Peyer's patch (tissue), 4 donors: ENCODE measurements at regions not wholly inside any gene's neighbourhood (a gene's known extent, or its start where the extent isn't known, plus 50 kb on each side); places are given as distances from the start of the nearest gene placed in this dataset.

Experiments
- POLR2A ChIP-seq, 2 donors: fragments of 450-650 bp; IDR thresholded peaks; one replicate each; pipeline ENCODE4 v1.5.1; 2017; ENCODE audit warnings: antibody characterized with exemption in 2 of 2, mild to moderate bottlenecking in 2 of 2, moderate library complexity in 2 of 2
- TF ChIP-seq, protein P1 (sequence below), 6 experiments: fragments of 450-650 bp in 4 of 6; fragments of 200-600 bp in 2 of 6; sonication (generic) in 1 of 6; IDR thresholded peaks; one replicate each; pipeline ENCODE4 v1.5.1; 2017 to 2019; ENCODE audit warnings: antibody characterized with exemption in 6 of 6, mild to moderate bottlenecking in 3 of 6, moderate library complexity in 1 of 6

DNA sequence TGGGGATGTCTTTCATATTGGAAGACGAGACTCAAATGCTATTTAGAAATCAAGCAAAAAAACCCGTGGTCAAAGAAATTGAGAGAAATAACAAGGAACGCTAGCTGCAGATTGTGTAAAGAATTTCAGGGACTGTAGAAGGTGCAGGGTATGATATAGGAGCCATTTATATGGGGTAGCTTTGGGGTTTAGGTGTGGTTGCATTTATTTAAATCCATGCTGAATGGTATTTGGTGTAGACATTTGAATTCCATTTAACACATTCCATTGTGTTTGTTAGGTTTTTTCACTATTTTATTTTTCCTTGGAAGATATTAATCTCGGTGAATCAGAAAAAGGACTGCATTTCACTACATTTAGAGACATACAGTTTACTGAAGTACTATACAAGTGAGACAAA is 341.0 kb upstream of the GALNTL6 start:
- TF ChIP-seq, protein P1, sequence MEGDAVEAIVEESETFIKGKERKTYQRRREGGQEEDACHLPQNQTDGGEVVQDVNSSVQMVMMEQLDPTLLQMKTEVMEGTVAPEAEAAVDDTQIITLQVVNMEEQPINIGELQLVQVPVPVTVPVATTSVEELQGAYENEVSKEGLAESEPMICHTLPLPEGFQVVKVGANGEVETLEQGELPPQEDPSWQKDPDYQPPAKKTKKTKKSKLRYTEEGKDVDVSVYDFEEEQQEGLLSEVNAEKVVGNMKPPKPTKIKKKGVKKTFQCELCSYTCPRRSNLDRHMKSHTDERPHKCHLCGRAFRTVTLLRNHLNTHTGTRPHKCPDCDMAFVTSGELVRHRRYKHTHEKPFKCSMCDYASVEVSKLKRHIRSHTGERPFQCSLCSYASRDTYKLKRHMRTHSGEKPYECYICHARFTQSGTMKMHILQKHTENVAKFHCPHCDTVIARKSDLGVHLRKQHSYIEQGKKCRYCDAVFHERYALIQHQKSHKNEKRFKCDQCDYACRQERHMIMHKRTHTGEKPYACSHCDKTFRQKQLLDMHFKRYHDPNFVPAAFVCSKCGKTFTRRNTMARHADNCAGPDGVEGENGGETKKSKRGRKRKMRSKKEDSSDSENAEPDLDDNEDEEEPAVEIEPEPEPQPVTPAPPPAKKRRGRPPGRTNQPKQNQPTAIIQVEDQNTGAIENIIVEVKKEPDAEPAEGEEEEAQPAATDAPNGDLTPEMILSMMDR (IDR thresholded peaks at IDR 0.05): no peak
- TF ChIP-seq POLR2A (IDR thresholded peaks at IDR 0.05): no peak
